HG03066 (cell line): ENCODE measurements at regions not wholly inside any gene's neighbourhood (a gene's known extent, or its start where the extent isn't known, plus 50 kb on each side); places are given as distances from the start of the nearest gene placed in this dataset.
"Not testable (repeated sequence)": the region's sequence is repeated elsewhere in the genome, so short reads cannot be mapped to it uniquely, and the experiment has no call there.

Source experiments
- ATAC-seq: cut with Tn5 transposase; IDR thresholded peaks from one replicate; pipeline ENCODE4 v1.9.1; 2021; ENCODE audit warnings: low read depth; ENCODE audit not compliant: unreplicated experiment

DNA sequence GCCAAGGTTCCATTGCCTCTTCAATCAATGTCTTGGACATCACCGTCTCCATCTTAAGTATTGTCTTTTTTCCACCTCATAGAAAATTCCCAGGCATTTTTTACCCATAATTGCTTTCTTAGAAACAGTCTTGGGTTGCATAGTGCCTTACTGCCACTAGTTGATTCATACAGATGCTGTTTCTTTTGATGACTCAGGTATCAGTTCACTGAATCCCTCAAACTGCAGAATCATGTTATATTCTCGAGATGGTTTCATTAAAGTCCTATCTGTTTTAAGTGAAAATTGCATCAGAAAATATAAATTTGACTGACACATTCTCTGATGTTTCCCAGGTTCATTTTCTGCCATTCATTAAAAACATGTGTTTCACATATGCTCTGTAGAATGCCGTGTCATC, 1489.1 kb downstream of the BRINP3 start:
- no peak for ATAC-seq

DNA sequence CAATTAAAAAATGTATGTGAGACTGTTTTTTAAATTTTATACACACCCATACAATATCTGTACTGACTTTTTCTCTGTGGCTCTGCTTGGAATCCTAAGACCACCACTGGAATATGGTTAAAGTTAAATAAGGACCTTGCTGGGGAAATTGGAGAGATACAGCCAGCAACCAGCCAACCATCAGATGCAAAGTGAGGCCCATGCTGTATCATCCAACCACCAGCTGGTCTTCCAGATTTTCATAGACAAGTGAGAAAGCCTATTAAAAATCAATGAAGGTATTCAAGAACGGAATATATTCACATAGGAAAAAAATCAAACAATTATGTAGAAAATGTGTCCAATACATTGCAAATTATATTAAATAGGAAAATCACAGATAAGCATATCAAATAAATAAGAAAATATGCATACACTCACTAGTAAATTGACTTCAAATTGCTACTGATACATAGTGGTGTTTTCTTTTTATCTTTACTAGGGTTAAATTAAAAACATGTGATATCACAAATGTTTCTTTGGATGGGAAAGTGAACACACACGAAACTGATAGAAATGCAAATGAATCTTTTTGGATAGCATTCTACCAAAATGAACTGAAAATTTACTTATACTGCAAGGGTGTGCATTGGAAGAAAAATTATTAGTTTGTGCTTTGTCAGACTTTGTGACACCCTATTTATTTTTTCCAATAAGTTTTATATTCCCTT, 1486.3 kb downstream of the BRINP3 start:
- ATAC-seq, result no peak

GRCh38 chr1:189007824-189008223, 1469.8 kb downstream of the BRINP3 start:
- no peak for ATAC-seq

DNA sequence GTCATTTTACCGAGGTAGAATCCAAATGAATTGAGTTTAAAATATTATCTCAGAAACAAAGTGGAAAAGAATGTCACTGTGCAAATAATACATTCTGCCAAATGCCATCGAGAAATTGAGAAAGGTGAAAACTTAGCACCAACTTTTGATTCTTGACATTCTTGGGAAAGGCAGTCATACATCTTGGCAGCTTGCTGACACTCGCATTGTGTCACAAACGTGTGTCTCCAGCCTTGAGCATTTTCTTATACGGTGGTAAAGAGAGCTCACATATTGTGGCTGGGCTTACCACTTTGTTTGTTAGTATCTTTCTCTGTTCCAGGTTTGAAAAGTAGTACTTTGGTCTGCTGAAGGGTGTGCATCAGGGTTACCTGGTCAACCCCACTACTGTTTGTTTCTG, 1456.1 kb downstream of the BRINP3 start:
- ATAC-seq, result no peak

DNA sequence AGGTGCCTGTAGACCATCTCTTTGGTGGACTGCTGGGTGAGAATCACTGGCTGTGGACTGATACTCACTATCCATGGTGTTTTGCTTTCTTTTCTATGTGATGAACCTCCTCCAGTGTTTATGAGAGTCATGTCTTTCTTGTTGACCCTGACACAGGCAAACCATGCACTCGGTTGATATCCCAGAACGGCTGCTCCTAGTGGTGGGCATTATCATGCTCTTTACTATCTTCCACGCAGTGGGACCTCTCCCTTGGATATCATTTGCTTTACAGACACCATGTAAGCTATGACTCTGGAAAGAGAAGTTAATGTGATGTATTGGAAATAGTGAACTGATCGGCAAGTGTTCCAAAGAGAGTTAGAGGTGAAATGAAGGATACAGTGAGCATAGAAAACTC, 1455.6 kb downstream of the BRINP3 start:
- no peak for ATAC-seq

DNA sequence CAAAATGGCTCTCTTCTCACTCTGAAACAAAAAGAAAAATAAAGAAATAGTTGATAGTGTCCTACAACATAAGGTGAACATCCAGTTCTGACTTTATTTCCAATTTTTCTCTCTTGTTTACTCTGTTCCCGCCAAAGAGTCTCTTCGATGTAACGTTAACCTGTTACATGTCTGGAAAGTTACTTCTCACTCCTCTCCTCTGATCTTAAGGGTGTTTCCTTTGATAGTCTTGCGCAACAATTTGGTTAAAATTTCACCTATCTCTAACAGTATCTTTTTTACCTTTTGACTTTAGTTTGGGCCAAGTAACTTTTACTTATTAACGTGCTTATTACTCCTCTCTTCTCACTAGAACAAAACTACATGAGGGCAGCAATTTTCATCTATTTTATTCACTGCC, 1450.2 kb downstream of the BRINP3 start:
- no peak for ATAC-seq

- no peak for ATAC-seq
Observed at GRCh38 chr1:189033169-189033568, 1444.5 kb downstream of the BRINP3 start.

GRCh38 chr1:189036628-189037027, 1441.0 kb downstream of the BRINP3 start:
- ATAC-seq, result no peak

DNA sequence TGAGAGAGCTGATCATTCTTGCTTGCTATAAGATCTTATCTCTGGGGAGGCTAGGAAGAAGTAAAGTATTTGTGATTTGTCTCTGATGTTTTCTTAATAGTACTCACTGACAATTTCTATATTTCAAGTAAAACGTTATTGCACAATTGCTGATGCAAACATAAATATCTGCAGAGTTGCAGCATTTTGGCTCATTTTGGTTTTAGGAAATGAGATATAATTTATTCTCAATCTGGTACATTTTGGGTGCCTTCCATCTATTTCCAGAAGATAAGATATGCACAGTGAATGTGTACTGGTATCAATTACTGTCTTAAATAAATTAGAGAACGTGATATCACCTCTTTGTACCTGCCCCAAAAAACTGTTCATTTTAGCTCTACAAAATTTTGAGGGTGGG, 1431.5 kb downstream of the BRINP3 start:
- ATAC-seq, result no peak

DNA sequence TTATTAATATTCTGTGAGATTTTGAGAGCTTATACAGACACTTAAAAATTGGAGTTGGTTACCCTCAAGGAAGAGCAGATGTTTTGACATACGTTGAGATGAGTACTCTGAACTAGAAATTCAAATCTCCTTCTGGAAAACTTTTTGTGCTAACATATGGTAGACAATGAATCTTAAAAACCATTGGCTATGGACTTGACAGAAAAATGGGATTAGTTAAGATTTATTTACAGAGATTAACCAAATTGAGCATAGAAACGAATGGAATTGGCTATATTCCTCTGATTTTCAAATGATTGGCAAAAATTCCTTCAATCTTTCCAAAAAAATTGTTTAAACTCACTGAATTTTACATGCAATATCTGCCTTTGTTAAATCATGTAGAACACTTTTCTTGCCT, 1392.9 kb downstream of the BRINP3 start:
- ATAC-seq, result no peak

DNA sequence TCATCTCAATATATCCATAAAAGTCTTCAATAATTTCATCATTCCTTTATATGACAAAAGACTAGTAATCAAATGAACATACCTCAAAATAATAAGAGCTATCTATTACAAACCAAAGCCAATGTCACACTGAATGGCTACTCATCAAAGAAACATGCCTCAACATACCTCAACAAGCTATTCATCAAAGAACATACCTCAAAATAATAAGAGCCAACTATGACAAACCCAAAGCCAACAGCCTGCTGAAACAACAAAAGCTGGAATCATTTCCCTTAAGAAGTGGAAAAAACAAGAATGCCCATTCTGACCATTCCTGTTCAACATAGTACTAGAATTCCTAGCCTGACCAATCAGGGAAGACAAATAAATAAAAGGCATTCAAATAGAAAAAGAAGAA, 1373.7 kb downstream of the BRINP3 start:
- ATAC-seq, result no peak

DNA sequence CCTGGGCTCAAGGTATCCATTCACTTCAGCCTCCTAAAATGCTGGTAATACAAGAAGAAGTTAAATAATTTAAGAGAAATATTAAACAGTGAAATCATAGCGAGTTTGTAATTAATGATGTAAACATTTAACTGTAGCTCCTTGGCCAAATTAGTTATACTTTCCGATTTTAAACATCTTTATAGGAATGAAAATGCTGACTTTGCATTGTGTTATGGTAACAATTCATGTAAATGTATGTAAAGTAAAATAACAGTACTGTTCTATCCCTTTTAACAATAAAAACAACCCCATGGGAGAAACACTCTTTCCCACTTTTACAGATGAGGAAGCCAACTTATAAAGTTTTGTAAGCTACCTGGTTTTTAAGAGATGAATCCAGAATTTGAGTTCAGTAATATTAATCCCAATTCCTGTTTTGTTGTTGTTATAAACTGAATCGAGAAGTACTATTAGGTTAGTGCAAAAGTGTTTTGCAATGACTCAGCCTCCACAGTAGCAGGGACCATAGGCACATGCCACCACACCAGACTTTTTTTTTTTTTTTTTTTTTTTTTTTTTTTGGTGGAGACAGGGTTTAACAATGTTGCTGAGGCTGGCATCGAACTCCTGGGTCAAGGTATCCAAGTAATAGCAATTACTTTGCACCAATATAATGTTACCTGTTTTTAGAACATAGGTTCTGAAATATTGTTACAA, 1360.4 kb downstream of the BRINP3 start:
- no peak for ATAC-seq

DNA sequence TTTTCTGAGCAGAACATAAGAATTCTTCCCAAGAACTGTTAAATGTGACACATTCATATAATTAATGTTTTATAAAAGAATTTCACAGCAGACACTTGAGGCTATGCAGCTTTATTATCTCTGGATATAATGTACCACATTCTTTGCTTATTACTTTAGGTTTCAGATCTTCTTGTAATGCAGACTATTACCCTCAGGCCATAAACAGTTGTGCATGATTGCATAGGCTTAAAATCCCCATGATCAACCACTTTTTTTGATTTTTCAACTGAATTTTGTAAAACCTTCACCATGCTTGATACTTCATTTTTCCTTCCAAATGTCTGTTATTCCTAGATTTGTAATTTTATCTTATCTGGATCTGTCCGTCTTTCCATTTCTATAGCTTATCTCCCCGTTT, 1355.7 kb downstream of the BRINP3 start:
- no peak for ATAC-seq

DNA sequence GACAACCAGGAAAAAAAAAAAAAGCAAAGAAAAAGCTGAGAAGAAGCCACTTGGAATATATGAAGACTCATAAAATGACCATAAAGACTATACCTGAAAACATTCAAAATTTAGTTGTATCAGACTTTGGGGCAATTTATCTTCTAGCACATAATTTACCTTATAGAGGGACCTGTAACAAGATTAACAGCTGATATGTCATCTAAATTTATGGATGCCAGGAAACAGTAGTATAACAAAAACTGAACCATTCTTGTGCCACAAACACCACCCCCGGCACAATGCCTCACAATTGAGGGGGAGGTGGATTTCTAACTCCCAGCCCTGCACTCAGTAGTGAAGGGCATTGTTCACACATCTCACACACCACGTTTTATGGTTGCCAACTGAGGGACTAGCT, 1352.0 kb downstream of the BRINP3 start:
- no peak for ATAC-seq

DNA sequence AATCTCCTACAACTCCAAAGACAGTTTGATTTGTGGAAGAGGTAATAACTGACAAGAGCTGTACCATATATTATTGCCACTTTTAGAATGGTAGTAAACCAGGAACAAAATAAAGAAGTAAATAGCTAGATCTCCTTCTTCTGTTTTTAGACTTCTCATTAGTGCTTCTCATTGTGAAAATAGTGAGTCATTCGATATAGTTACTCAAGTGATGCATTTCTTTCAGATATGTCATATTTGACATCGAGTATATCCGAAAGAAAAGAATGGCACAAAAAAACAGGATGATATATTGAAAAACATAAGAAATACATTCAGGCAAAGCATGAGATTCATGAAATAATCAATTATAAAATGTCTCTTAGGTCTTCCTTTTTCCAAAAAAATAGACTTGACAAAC, 1346.1 kb downstream of the BRINP3 start:
- ATAC-seq, result no peak

GRCh38 chr1:189139748-189140147, 1337.9 kb downstream of the BRINP3 start:
- ATAC-seq, result not testable (repeated sequence)

DNA sequence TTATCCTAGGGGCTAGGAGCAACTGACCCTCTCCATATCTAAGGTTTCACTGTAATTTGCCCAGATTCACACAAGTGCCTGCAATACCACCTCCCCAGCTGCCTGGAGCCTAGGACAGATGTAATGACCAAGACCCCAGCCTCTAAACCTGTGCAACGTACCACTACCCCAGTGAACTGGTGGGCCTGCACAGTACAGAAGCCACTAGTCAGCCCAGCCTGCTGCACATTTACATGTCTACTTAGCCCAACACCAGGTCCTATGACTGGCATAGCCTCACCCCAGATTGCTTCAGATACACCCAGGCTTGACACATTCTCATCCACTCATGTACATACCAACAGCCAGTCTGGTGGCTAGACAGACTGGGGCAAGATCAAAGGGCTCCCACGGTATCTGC, 1336.6 kb downstream of the BRINP3 start:
- ATAC-seq, result no peak

DNA sequence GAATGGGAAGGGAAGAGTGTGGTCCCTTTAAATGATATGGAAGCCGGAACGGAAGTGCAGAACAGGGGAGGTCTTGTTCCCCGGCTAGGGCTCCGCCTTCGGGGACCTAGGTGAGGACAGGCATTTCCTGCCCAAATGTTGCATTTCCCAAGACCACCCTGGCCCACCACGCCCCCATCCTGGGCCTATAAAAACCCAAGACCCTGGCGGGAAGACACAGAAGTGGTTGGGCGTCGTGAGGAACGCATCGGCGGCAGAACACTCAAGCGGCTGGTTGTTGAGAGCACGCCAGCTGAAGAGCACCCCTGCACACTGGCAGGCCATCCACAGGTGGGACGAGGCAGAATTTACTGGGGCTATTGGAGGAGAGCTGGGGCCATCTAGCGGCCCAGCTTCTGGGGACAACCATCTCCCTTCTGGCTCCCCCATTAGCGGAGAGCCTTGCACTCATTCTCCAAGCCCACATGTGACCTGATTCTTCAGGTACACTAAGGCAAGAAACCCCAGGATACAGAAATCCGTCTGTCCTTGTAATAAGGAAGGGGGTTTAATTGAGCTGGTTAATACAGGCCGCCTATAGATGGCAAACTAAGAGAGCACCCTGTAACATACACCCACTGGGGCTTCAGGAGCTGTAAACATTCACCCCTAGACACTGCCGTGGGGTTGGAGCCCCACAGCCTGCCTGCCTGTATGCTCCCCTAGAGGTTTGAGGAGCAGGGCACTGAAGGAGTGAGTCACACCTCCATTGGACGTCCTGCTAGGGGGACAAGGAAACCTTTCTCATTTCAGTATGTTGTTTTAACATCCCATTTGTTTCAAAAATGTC, 1327.9 kb downstream of the BRINP3 start:
- ATAC-seq, result no peak

DNA sequence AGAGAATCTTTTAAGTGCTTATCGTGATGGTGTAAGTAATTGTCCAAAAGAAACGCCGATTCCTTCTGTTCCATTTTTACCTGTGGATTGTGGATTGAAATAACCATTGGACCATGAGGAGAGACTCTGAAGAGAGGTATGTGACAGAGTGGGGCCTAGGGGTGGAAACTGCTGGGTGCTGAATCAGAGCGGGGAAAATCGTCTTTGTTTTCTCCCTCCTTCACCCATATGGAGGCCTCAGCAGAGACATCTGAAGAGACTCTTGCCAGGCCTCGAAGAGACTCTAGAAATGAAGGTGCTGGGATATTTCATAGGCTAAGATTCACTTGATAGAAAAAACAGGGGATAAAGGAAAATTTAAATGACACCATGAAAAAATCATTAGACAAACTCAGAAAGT, 1327.0 kb downstream of the BRINP3 start:
- ATAC-seq, result no peak

DNA sequence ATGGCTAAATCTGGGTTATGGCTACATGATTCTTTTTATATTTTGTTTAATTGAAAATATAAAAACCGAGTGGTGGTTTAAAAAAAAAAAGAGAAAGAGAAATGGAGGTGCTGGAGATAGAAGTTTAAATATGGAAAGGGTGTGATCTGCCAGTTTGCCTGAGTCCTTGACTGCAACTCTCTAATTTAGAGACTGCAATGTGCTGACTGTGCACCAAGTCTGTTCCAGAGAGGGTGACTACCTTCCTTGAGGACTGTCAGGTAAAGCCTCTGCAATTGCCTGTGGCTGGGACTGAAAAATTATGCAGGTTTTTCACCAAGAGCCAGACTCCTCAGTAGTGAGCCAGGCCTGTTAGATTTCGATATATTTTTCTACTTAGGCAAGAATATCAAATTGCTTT, 1326.3 kb downstream of the BRINP3 start:
- ATAC-seq, result no peak

GRCh38 chr1:189152685-189153084, 1325.0 kb downstream of the BRINP3 start:
- no peak for ATAC-seq

GRCh38 chr1:189158155-189158554, 1319.5 kb downstream of the BRINP3 start:
- ATAC-seq, result no peak
